K562 (cell line): ENCODE measurements at regions not wholly inside any gene's neighbourhood (a gene's known extent, or its start where the extent isn't known, plus 50 kb on each side); places are given as distances from the start of the nearest gene placed in this dataset.
A peak's percentile ranks its signal among the peaks of the same experiment; 100 is the strongest.

Experiments
- ATAC-seq: fragments of 200-7000 bp; cut with Tn5 transposase; 3 replicates; pipeline ENCODE4 v1.9.1; 2020; ENCODE audit warnings: moderate library complexity
- BruUV-seq: library from RNA; stranded (reverse); fragments of 400-500 nt; replicated peaks from 2 replicates; lab custom pipeline; 2021; lab: Mats Ljungman, UMichigan
- CTCF ChIA-PET: fragments of 300-600 bp; formaldehyde crosslinking; extraction: SDS; loops from one replicate; lab custom pipeline; 2021; ENCODE audit warnings: low intra/inter-chr PET ratio; lab: Yijun Ruan, JAX
- POLR2A ChIA-PET: fragments of 300-600, 350-650 bp; sonication (Branson Sonifier 250); formaldehyde crosslinking; extraction: SDS; loops from one replicate; lab custom pipeline; 2021; ENCODE audit warnings: antibody characterized with exemption, inconsistent platforms; lab: Yijun Ruan, JAX
- DNase-seq, 4 experiments: peaks; one replicate each; pipeline versions ENCODE4 v3.0.0 to v3.0.0-alpha.2; 2011 to 2018; ENCODE audit warnings: low spot score in 3 of 4, mixed read lengths in 3 of 4; ENCODE audit errors: extremely low read depth in 1 of 4
- FAIRE-seq: peaks from 2 replicates; lab custom pipeline; 2011; peaks lifted over from hg19 to GRCh38; lab: Jason Lieb, UNC
- H2AFZ ChIP-seq: 2 replicates; pipeline ENCODE4 v1.6.0; 2011; ENCODE audit warnings: low read depth, low read length, control low read depth, inconsistent platforms
- H3K27ac ChIP-seq: fragments of 200-600 bp; 3 replicates; pipeline ENCODE4 v1.8.0; 2011; ENCODE audit warnings: low read depth, mild to moderate bottlenecking, control low read depth, inconsistent platforms, low read length, moderate library complexity, mixed read lengths; ENCODE audit errors: extremely low read depth
- H3K27me3 ChIP-seq, 2 experiments: fragments of 300-600 bp in 1 of 2; 2 replicates in 1 of 2; 3 replicates in 1 of 2; pipeline versions ENCODE4 v1.6.0 to v1.8.0; 2011; ENCODE audit warnings: inconsistent platforms in 2 of 2, low read length in 2 of 2, mild to moderate bottlenecking in 1 of 2, mixed read lengths in 1 of 2, moderate library complexity in 1 of 2; ENCODE audit not compliant: control insufficient read depth in 2 of 2, insufficient read depth in 2 of 2
- H3K36me3 ChIP-seq: fragments of 300-600 bp; 3 replicates; pipeline ENCODE4 v1.8.0; 2011; ENCODE audit warnings: mild to moderate bottlenecking, low read length, inconsistent platforms; ENCODE audit not compliant: control insufficient read depth, insufficient read depth
- H3K4me1 ChIP-seq, 2 experiments: fragments of 200-600 bp in 1 of 2; replicated peaks in 1 of 2; 2 replicates in 1 of 2; 3 replicates in 1 of 2; pipeline versions ENCODE4 v1.5.1 to v1.8.0; 2011; ENCODE audit warnings: inconsistent platforms in 2 of 2, low read length in 2 of 2, mild to moderate bottlenecking in 1 of 2, mixed read lengths in 1 of 2, moderate library complexity in 1 of 2; ENCODE audit not compliant: control insufficient read depth in 2 of 2, insufficient read depth in 2 of 2
- H3K4me2 ChIP-seq: 2 replicates; pipeline ENCODE4 v1.6.1; 2011; ENCODE audit warnings: low read length, control low read depth, inconsistent platforms, mixed read lengths; ENCODE audit not compliant: insufficient read depth
- H3K4me3 ChIP-seq: fragments of 200-600 bp; sonication (generic), shearing (Covaris generic); 2 replicates; pipeline ENCODE4 v1.5.1; 2016; ENCODE audit warnings: control low read depth, inconsistent platforms
- H3K79me2 ChIP-seq: fragments of 200-600 bp; 3 replicates; pipeline ENCODE4 v1.8.0; 2011; ENCODE audit warnings: low read length, inconsistent platforms; ENCODE audit not compliant: control insufficient read depth, insufficient read depth
- H3K9ac ChIP-seq, 2 experiments: 2 replicates each; pipeline versions ENCODE4 v1.6.0 to v1.6.1; 2011; ENCODE audit warnings: low read depth in 2 of 2, low read length in 2 of 2, control low read depth in 1 of 2, inconsistent platforms in 1 of 2, mild to moderate bottlenecking in 1 of 2, mixed read lengths in 1 of 2; ENCODE audit not compliant: insufficient read depth in 1 of 2
- H3K9me1 ChIP-seq: one replicate; pipeline ENCODE4 v1.6.0; 2011; ENCODE audit warnings: inconsistent platforms, mild to moderate bottlenecking, low read length, moderate library complexity; ENCODE audit not compliant: control insufficient read depth, insufficient read depth
- H3K9me3 ChIP-seq: replicated peaks from 2 replicates; pipeline ENCODE4 v1.5.1; 2011; ENCODE audit warnings: low read depth, low read length, inconsistent platforms; ENCODE audit not compliant: control insufficient read depth, insufficient read depth
- H4K20me1 ChIP-seq: replicated peaks from 2 replicates; pipeline ENCODE4 v1.6.1; 2011; ENCODE audit warnings: low read length, inconsistent platforms, mixed read lengths; ENCODE audit not compliant: control insufficient read depth, insufficient read depth
- BMI1 ChIP-seq: fragments of 150-350 bp; IDR thresholded peaks from 2 replicates; pipeline ENCODE4 v1.6.1; 2014; ENCODE audit warnings: low read length
- CBFA2T2 ChIP-seq: fragments of 450-650 bp; conservative IDR thresholded peaks from 2 replicates; pipeline ENCODE4 v1.6.1; 2017; ENCODE audit warnings: mild to moderate bottlenecking
- CHD2 ChIP-seq: IDR thresholded peaks from 2 replicates; pipeline ENCODE4 v1.6.1; 2011; ENCODE audit warnings: low read depth, low read length
- E2F3 ChIP-seq: fragments of 250-450 bp; sonication (Bioruptor Pico); IDR thresholded peaks from 2 replicates; pipeline ENCODE4 v1.4.0; 2020; ENCODE audit warnings: mild to moderate bottlenecking
- ELF2 ChIP-seq: fragments of 250-450 bp; sonication (Bioruptor Pico); IDR thresholded peaks from 2 replicates; pipeline ENCODE4 v1.5.0; 2021; ENCODE audit warnings: mild to moderate bottlenecking
- FOXA3 ChIP-seq, 2 experiments: fragments of 450-650 bp in 1 of 2; sonication (generic) in 1 of 2; formaldehyde crosslinking; IDR thresholded peaks in 1 of 2; conservative IDR thresholded peaks in 1 of 2; 2 replicates each; pipeline versions ENCODE4 v1.4.0 to v1.8.0; 2020 to 2022; ENCODE audit warnings: mild to moderate bottlenecking in 2 of 2, missing genetic modification reagents in 1 of 2
- JUND ChIP-seq, 2 experiments: IDR thresholded peaks; 2 replicates in 1 of 2; 3 replicates in 1 of 2; pipeline ENCODE4 v1.6.1; 2011; ENCODE audit warnings: borderline replicate concordance in 2 of 2, low read depth in 2 of 2, low read length in 2 of 2, improper control_type of control experiment in 1 of 2, missing biosample characterization in 1 of 2, missing genetic modification characterization in 1 of 2, missing genetic modification reagents in 1 of 2
- MEF2D ChIP-seq: conservative IDR thresholded peaks from 2 replicates; pipeline ENCODE4 v1.6.1; 2016; ENCODE audit warnings: low read depth, missing genetic modification characterization, missing compliant biosample characterization
- NCOA2 ChIP-seq, 2 experiments: fragments of 450-650 bp; IDR thresholded peaks; 2 replicates each; pipeline ENCODE4 v1.6.1; 2018; ENCODE audit warnings: mild to moderate bottlenecking in 2 of 2, moderate library complexity in 1 of 2; ENCODE audit not compliant: partially characterized antibody in 2 of 2
- NEUROD1 ChIP-seq: fragments of 150-350 bp; IDR thresholded peaks from 2 replicates; pipeline ENCODE4 v1.6.1; 2014; ENCODE audit warnings: borderline replicate concordance, low read length, low read depth; ENCODE audit not compliant: partially characterized antibody
- NFE2L1 ChIP-seq: fragments of 450-650 bp; IDR thresholded peaks from 2 replicates; pipeline ENCODE4 v1.6.1; 2016; ENCODE audit warnings: missing genetic modification characterization, low read depth, mild to moderate bottlenecking, missing compliant biosample characterization, moderate library complexity, borderline replicate concordance
- NFXL1 ChIP-seq: fragments of 450-650 bp; formaldehyde crosslinking; IDR thresholded peaks from 2 replicates; pipeline ENCODE4 v1.4.0; 2021; ENCODE audit warnings: mild to moderate bottlenecking
- OTX1 ChIP-seq: fragments of 450-650 bp; formaldehyde crosslinking; IDR thresholded peaks from 2 replicates; pipeline ENCODE4 v1.4.0; 2022; ENCODE audit warnings: mild to moderate bottlenecking
- PRPF4 ChIP-seq: fragments of 200-400 bp; formaldehyde crosslinking; IDR thresholded peaks from one replicate; pipeline ENCODE4 v1.6.1; 2017; ENCODE audit warnings: low read length, low read depth, mild to moderate bottlenecking; ENCODE audit not compliant: insufficient read depth, poor library complexity, severe bottlenecking
- SAFB2 ChIP-seq: fragments of 200-400 bp; formaldehyde crosslinking; IDR thresholded peaks from 2 replicates; pipeline ENCODE4 v1.6.1; 2018; ENCODE audit warnings: borderline replicate concordance, low read length, low read depth, moderate library complexity; ENCODE audit not compliant: severe bottlenecking
- TAF1 ChIP-seq: IDR thresholded peaks from 2 replicates; pipeline ENCODE4 v1.6.1; 2011; ENCODE audit warnings: mild to moderate bottlenecking, low read length, moderate library complexity; ENCODE audit not compliant: insufficient read depth, control insufficient read depth, severe bottlenecking; ENCODE audit errors: extremely low read depth
- ZFPM2 ChIP-seq: fragments of 250-450 bp; sonication (Bioruptor Pico); IDR thresholded peaks from 2 replicates; pipeline ENCODE4 v1.5.1; 2022; ENCODE audit warnings: mild to moderate bottlenecking
- ZNF79 ChIP-seq: fragments of 250-450 bp; sonication (Bioruptor Pico); IDR thresholded peaks from 2 replicates; pipeline ENCODE4 v1.4.0; 2020; ENCODE audit warnings: low read depth, mild to moderate bottlenecking, moderate library complexity
- WGBS: fragments of 100-300 bp; shearing (Covaris generic); methylation state at CpG from one replicate; pipeline ENCODE4 v1.1.6; 2016; ENCODE audit warnings: low coverage, mixed read lengths; ENCODE audit not compliant: insufficient coverage; ENCODE audit errors: missing lambda C conversion rate; 5-methylcytosine and 5-hydroxymethylcytosine counted together
- in situ Hi-C: fragments of 300-500 bp; cut with MboI; formaldehyde crosslinking; loops from 4 replicates; pipeline ENCODE4 v1.15.0; 2018; ENCODE audit warnings: inconsistent platforms, mixed read lengths
- intact Hi-C: fragments of 100-400 bp; cut with micrococcal nuclease; formaldehyde crosslinking; loops from 2 replicates; pipeline ENCODE4 v1.14.2; 2022
- TF ChIP-seq, protein P1 (sequence below): fragments of 250-450 bp; sonication (Bioruptor Pico); IDR thresholded peaks from 2 replicates; pipeline ENCODE4 v1.9.0; 2021; ENCODE audit warnings: mild to moderate bottlenecking, inconsistent platforms
- TF ChIP-seq, protein P2 (sequence below): fragments of 450-650 bp; formaldehyde crosslinking; IDR thresholded peaks from 2 replicates; pipeline ENCODE4 v1.4.0; 2020; ENCODE audit warnings: mild to moderate bottlenecking, mixed read lengths

DNA sequence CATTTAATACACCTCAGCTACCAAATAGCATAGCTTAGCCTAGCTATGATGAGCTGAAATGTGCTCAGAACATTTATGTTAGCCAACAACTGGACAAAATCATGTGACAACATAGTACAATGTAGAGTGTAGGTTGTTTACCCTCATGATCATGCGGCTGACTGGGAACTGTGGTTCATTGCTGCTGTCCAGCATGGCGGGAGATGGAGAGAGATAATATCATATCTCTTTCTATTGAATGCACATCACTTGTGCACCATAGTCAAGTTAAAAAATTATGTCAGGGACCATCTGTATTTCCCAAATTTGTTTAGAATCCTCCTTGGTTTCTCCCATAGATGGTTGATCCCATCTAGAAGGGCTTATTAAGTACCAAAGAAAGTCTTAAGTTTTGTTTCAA lies 151.1 kb upstream of the ELL2 start:
- in situ Hi-C loops: no loop called here
- BruUV-seq: no TSS peak
- Histone ChIP-seq H3K4me1 (no peaks in the 10 kb centered on the region), H3K27ac (no peak overlapping the region), H3K9me3 (no peaks in the 10 kb centered on the region), H3K79me2 (no peaks in the 10 kb centered on the region), H3K9me1 (no peaks in the 10 kb centered on the region), H3K4me3 (no peak overlapping the region), H3K9ac (no peak overlapping the region), H3K27me3 (no peaks in the 10 kb centered on the region), H3K36me3 (no peaks in the 10 kb centered on the region), H4K20me1 (no peaks in the 10 kb centered on the region), H2AFZ (no peak overlapping the region), H3K4me2 (no peak overlapping the region)
- ATAC-seq: no peak
- ChIA-PET POLR2A (no interaction called here), CTCF (no interaction called here)
- intact Hi-C loops: no loop called here
- DNase-seq: no peak
- 0% methylated on average over 2 of the region's 2 CpGs for WGBS
- no peak for FAIRE-seq
- no peak for TF ChIP-seq ZFPM2
- TF ChIP-seq, protein P1, sequence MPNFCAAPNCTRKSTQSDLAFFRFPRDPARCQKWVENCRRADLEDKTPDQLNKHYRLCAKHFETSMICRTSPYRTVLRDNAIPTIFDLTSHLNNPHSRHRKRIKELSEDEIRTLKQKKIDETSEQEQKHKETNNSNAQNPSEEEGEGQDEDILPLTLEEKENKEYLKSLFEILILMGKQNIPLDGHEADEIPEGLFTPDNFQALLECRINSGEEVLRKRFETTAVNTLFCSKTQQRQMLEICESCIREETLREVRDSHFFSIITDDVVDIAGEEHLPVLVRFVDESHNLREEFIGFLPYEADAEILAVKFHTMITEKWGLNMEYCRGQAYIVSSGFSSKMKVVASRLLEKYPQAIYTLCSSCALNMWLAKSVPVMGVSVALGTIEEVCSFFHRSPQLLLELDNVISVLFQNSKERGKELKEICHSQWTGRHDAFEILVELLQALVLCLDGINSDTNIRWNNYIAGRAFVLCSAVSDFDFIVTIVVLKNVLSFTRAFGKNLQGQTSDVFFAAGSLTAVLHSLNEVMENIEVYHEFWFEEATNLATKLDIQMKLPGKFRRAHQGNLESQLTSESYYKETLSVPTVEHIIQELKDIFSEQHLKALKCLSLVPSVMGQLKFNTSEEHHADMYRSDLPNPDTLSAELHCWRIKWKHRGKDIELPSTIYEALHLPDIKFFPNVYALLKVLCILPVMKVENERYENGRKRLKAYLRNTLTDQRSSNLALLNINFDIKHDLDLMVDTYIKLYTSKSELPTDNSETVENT (CRISPR knock-in tag): no peak
- TF ChIP-seq PRPF4: no peak
- no peak for TF ChIP-seq OTX1 (CRISPR knock-in tag)
- no peak for TF ChIP-seq ELF2
- TF ChIP-seq E2F3 (CRISPR knock-in tag): peak; percentile 70; the same call in 1 of the 2 replicates
- TF ChIP-seq MEF2D (tag): no peak
- no peak for TF ChIP-seq TAF1
- TF ChIP-seq ZNF79 (CRISPR knock-in tag): no peak
- no peak for TF ChIP-seq NFXL1 (CRISPR knock-in tag)
- no peak for TF ChIP-seq JUND (IDR thresholded peaks at IDR 0.05; ENCODE audit: borderline replicate concordance, low read depth, low read length)
- no peak for TF ChIP-seq JUND (tag; IDR thresholded peaks at IDR 0.05; ENCODE audit: borderline replicate concordance, low read depth, low read length)
- no peak for TF ChIP-seq NFE2L1 (tag)
- no peak for TF ChIP-seq SAFB2
- TF ChIP-seq FOXA3 (CRISPR knock-in tag; conservative IDR thresholded peaks at IDR 0.05 in 1 of 2, IDR thresholded peaks at IDR 0.05 in 1 of 2): peak in 1 of 2 experiments; percentile 24; a peak in 1 of 4 replicates
- TF ChIP-seq, protein P2, sequence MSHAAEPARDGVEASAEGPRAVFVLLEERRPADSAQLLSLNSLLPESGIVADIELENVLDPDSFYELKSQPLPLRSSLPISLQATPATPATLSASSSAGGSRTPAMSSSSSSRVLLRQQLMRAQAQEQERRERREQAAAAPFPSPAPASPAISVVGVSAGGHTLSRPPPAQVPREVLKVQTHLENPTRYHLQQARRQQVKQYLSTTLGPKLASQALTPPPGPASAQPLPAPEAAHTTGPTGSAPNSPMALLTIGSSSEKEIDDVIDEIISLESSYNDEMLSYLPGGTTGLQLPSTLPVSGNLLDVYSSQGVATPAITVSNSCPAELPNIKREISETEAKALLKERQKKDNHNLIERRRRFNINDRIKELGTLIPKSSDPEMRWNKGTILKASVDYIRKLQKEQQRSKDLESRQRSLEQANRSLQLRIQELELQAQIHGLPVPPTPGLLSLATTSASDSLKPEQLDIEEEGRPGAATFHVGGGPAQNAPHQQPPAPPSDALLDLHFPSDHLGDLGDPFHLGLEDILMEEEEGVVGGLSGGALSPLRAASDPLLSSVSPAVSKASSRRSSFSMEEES: peak; percentile 64; the same call in 1 of the 2 replicates
- no peak for TF ChIP-seq NCOA2 (IDR thresholded peaks at IDR 0.05; ENCODE audit: partially characterized antibody in 2 of 2)
- TF ChIP-seq CBFA2T2: no peak
- TF ChIP-seq NEUROD1: no peak
- no peak for TF ChIP-seq BMI1
- TF ChIP-seq CHD2: no peak
